SH-SY5Y (cell line): ENCODE measurements at regions not wholly inside any gene's neighbourhood (a gene's known extent, or its start where the extent isn't known, plus 50 kb on each side); places are given as distances from the start of the nearest gene placed in this dataset.

Experiments
- GATA2 ChIP-seq: IDR thresholded peaks from 2 replicates; pipeline ENCODE4 v1.6.1; 2011; ENCODE audit warnings: mild to moderate bottlenecking, low read depth, low read length
- GATA3 ChIP-seq: IDR thresholded peaks from 2 replicates; pipeline ENCODE4 v1.6.1; 2011; ENCODE audit warnings: low read depth, mild to moderate bottlenecking, low read length, moderate library complexity

GRCh38 chr1:175817445-175817844, 74.0 kb upstream of the TNR start:
- TF ChIP-seq GATA2 = no peak
- TF ChIP-seq GATA3 = no peak
